PC-9 (cell line): ENCODE measurements at regions not wholly inside any gene's neighbourhood (a gene's known extent, or its start where the extent isn't known, plus 50 kb on each side); places are given as distances from the start of the nearest gene placed in this dataset.

Experiments used
- BruUV-seq: library from RNA; stranded (reverse); fragments of 400-500 nt; replicated peaks from 2 replicates; lab custom pipeline; 2021; lab: Mats Ljungman, UMichigan
- CTCF ChIA-PET: fragments of 300-600 bp; sonication (Branson Sonifier 250); formaldehyde crosslinking; loops from one replicate; lab custom pipeline; 2022; ENCODE audit warnings: antibody characterized with exemption; lab: Charles Lee
- POLR2A ChIA-PET: fragments of 300-600 bp; sonication (Branson Sonifier 250); formaldehyde crosslinking; loops from one replicate; lab custom pipeline; 2022; ENCODE audit warnings: antibody characterized with exemption; ENCODE audit not compliant: unreplicated experiment; lab: Charles Lee
- DNase-seq, 2 experiments: peaks; one replicate each; pipeline versions ENCODE4 v3.0.0 to v3.0.0-alpha.2; 2015 to 2022; ENCODE audit warnings: mixed read lengths in 1 of 2
- H2AFZ ChIP-seq: fragments of 200-600 bp; sonication (generic); 2 replicates; pipeline ENCODE4 v1.8.1; 2017; ENCODE audit warnings: antibody characterized with exemption
- H3F3A ChIP-seq: fragments of 200-600 bp; sonication (generic); 2 replicates; pipeline ENCODE4 v1.8.1; 2017; ENCODE audit warnings: antibody characterized with exemption, mild to moderate bottlenecking, low read depth; ENCODE audit not compliant: insufficient read depth
- H3K27ac ChIP-seq: fragments of 200-600 bp; sonication (generic); 2 replicates; pipeline ENCODE4 v1.6.1; 2016; ENCODE audit warnings: mixed run types
- H3K27me3 ChIP-seq: fragments of 200-600 bp; sonication (generic); 2 replicates; pipeline ENCODE4 v1.6.1; 2016; ENCODE audit warnings: low read depth, mixed run types; ENCODE audit not compliant: insufficient read depth
- H3K36me3 ChIP-seq: fragments of 200-600 bp; sonication (generic); 2 replicates; pipeline ENCODE4 v1.6.1; 2016; ENCODE audit warnings: low read depth, mixed run types
- H3K4me1 ChIP-seq: fragments of 200-600 bp; sonication (generic); replicated peaks from 2 replicates; pipeline ENCODE4 v1.6.1; 2016; ENCODE audit warnings: mixed run types; ENCODE audit not compliant: insufficient read depth
- H3K4me2 ChIP-seq: fragments of 200-600 bp; sonication (generic); 2 replicates; pipeline ENCODE4 v1.6.1; 2017; ENCODE audit warnings: mixed run types
- H3K4me3 ChIP-seq: fragments of 200-600 bp; sonication (generic); 2 replicates; pipeline ENCODE4 v1.6.1; 2016; ENCODE audit warnings: mixed run types
- H3K79me2 ChIP-seq: fragments of 200-600 bp; sonication (generic); 2 replicates; pipeline ENCODE4 v1.6.1; 2017; ENCODE audit warnings: low read depth, mixed run types
- H3K9me2 ChIP-seq: fragments of 200-600 bp; sonication (generic); 2 replicates; pipeline ENCODE4 v1.8.1; 2017; ENCODE audit warnings: mild to moderate bottlenecking; ENCODE audit not compliant: insufficient read depth
- H3K9me3 ChIP-seq: fragments of 200-600 bp; sonication (generic); 2 replicates; pipeline ENCODE4 v1.8.1; 2016; ENCODE audit warnings: low read depth; ENCODE audit not compliant: insufficient read depth
- H4K20me1 ChIP-seq: fragments of 200-600 bp; sonication (generic); 2 replicates; pipeline ENCODE4 v1.8.1; 2017; ENCODE audit not compliant: insufficient read depth
- EZH2 ChIP-seq: fragments of 200-600 bp; sonication (generic); IDR thresholded peaks from 2 replicates; pipeline ENCODE4 v1.8.0; 2017; ENCODE audit warnings: antibody characterized with exemption, low read depth
- intact Hi-C: fragments of 100-400 bp; cut with micrococcal nuclease; formaldehyde crosslinking; loops from one replicate; pipeline ENCODE4 v1.10.0; 2022; ENCODE audit not compliant: unreplicated experiment
- TF ChIP-seq, protein P1 (sequence below): fragments of 200-600 bp; sonication (generic); conservative IDR thresholded peaks from 2 replicates; pipeline ENCODE4 v1.6.1; 2017; ENCODE audit warnings: mixed run types, antibody characterized with exemption, mild to moderate bottlenecking, moderate library complexity

DNA sequence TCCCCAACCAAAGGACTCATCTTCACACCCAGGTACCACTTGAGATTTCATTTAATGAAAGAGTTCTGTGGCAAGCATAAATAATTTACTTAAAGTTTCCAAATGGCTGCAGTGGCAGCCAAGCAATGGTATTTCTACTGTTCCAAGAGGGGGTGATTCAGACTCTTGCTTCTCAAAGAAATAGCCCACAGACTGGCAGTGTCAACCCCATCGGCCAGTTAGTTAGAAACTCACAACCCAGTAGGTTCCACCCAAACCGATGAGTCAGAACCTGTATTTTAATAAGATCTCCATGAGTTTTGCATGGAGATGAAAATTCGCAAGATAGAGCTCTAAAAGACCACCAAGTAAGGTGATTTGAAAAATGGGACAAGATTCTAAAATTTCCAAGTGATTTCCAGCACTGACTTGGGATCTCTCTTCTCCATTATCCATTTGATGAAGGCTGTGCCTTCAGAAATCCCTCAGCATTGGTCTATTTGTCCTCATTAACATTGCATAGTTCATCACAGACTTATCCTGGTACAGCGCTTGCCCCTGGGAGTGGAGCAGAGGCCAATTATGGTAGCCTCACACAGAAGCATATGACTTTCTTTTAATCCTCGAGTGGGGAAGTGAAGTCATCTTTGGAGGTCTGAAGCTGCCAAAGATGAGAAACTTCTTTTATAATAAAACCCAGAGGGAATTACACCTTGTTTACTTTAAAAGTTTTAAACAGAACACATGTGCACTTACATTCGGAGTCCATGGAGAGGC is 361.4 kb upstream of the ID2 start:
- Histone ChIP-seq H4K20me1 (no peaks in the 10 kb centered on the region), H3F3A (no peaks in the 10 kb centered on the region), H2AFZ (no peak overlapping the region), H3K27me3 (peaks cover 41% of the 10 kb centered on the region), H3K9me2 (no peaks in the 10 kb centered on the region), H3K36me3 (no peaks in the 10 kb centered on the region), H3K79me2 (no peaks in the 10 kb centered on the region), H3K9me3 (no peaks in the 10 kb centered on the region), H3K27ac (no peak overlapping the region), H3K4me3 (no peak overlapping the region), H3K4me1 (no peaks in the 10 kb centered on the region), H3K4me2 (no peak overlapping the region)
- intact Hi-C loops = no loop called here
- ChIA-PET CTCF (no interaction called here), POLR2A (no interaction called here)
- TF ChIP-seq, protein P1, sequence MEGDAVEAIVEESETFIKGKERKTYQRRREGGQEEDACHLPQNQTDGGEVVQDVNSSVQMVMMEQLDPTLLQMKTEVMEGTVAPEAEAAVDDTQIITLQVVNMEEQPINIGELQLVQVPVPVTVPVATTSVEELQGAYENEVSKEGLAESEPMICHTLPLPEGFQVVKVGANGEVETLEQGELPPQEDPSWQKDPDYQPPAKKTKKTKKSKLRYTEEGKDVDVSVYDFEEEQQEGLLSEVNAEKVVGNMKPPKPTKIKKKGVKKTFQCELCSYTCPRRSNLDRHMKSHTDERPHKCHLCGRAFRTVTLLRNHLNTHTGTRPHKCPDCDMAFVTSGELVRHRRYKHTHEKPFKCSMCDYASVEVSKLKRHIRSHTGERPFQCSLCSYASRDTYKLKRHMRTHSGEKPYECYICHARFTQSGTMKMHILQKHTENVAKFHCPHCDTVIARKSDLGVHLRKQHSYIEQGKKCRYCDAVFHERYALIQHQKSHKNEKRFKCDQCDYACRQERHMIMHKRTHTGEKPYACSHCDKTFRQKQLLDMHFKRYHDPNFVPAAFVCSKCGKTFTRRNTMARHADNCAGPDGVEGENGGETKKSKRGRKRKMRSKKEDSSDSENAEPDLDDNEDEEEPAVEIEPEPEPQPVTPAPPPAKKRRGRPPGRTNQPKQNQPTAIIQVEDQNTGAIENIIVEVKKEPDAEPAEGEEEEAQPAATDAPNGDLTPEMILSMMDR = no peak
- TF ChIP-seq EZH2 = no peak
- no peak for DNase-seq
- no TSS peak for BruUV-seq

DNA sequence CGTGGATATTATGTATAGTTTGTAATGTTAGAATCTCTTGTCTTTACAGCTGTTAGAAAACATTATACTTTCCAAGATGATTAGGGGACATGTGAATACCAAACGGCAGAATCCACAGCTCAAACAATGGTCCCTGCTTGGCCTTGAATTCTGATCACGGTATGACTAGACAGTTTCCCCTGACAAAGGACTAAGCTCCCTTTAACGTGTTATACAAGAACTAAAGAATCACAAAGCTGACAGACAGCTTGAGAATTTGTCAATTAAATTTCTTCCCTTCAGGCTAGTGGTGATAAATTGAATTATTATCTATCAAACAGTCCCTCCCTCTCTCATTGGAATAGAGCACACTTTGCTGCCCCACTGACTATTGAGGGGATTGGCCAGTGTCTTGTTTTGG is 359.2 kb upstream of the ID2 start:
- DNase-seq = no peak
- TF ChIP-seq EZH2 = no peak
- TF ChIP-seq, protein P1 = no peak
- BruUV-seq = no TSS peak
- Histone ChIP-seq H3K79me2 (no peaks in the 10 kb centered on the region), H3K4me3 (no peak overlapping the region), H3K9me2 (no peaks in the 10 kb centered on the region), H4K20me1 (no peaks in the 10 kb centered on the region), H3K36me3 (no peaks in the 10 kb centered on the region), H2AFZ (no peak overlapping the region), H3K4me2 (no peak overlapping the region), H3K27ac (no peak overlapping the region), H3K9me3 (no peaks in the 10 kb centered on the region), H3K27me3 (peaks cover 59% of the 10 kb centered on the region), H3K4me1 (no peaks in the 10 kb centered on the region), H3F3A (no peaks in the 10 kb centered on the region)
- ChIA-PET POLR2A (no interaction called here), CTCF (no interaction called here)
- intact Hi-C loops = no loop called here

DNA sequence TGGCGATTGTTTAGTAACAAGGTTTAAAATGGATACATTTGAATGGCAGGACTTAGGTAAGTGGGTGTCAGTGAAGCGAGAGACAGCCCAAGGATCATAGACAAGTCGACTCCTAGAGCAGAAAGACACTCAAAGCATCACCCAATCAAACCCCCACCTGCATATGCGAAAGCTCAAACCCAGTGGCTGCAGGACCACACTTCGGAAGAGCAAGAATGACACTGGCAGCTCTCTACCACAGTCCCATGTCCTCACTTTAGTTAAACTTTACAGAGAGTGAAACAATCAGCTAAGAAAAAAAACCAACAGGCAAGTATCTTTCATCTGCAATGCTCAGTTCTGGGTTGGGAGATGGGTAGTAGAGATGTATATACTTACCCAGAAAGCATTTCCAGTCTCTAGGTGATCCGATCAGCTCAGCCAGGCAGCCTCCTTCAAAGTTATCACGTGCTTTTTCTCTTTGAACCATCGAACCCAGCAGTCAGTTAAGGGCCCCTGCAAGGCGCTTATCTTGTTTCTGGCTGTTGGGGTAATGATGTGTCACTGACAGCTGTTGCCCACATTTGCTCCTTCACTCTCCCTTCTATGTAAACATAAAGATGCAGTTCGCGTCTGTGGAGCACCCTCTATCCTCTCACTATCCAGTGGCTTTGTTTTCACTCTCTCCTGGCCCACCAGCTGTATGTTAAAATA is 357.5 kb upstream of the ID2 start:
- peaks cover 65% of the 10 kb centered on the region for H3K27me3 ChIP-seq
- no peaks in the 10 kb centered on the region for H3F3A ChIP-seq
- no peaks in the 10 kb centered on the region for H4K20me1 ChIP-seq
- TF ChIP-seq EZH2 = no peak
- TF ChIP-seq, protein P1 = no peak
- no peak overlapping the region for H3K4me2 ChIP-seq
- H3K9me2 ChIP-seq = no peaks in the 10 kb centered on the region
- no TSS peak for BruUV-seq
- H3K4me3 ChIP-seq = no peak overlapping the region
- H2AFZ ChIP-seq = no peak overlapping the region
- H3K36me3 ChIP-seq = no peaks in the 10 kb centered on the region
- no peaks in the 10 kb centered on the region for H3K4me1 ChIP-seq
- no peak for DNase-seq
- CTCF ChIA-PET = no interaction called here
- POLR2A ChIA-PET = no interaction called here
- no peaks in the 10 kb centered on the region for H3K79me2 ChIP-seq
- H3K27ac ChIP-seq = no peak overlapping the region
- no peaks in the 10 kb centered on the region for H3K9me3 ChIP-seq
- intact Hi-C loops = no loop called here
